Body of pancreas (tissue), 4 donors: ENCODE measurements at regions not wholly inside any gene's neighbourhood (a gene's known extent, or its start where the extent isn't known, plus 50 kb on each side); places are given as distances from the start of the nearest gene placed in this dataset.

Experiments
- POLR2A ChIP-seq, 3 donors: fragments of 450-650 bp; IDR thresholded peaks; one replicate each; pipeline ENCODE4 v1.6.1; 2016; ENCODE audit warnings: antibody characterized with exemption in 3 of 3, mild to moderate bottlenecking in 2 of 3
- TF ChIP-seq, protein P1 (sequence below), 7 experiments: fragments of 450-650 bp in 4 of 7; fragments of 200-600 bp in 3 of 7; sonication (generic) in 3 of 7; IDR thresholded peaks; one replicate each; pipeline ENCODE4 v1.5.1; 2016 to 2019; ENCODE audit warnings: antibody characterized with exemption in 7 of 7

GRCh38 chr4:126702747-126703146 is 930.0 kb upstream of the INTU start:
- TF ChIP-seq, protein P1, sequence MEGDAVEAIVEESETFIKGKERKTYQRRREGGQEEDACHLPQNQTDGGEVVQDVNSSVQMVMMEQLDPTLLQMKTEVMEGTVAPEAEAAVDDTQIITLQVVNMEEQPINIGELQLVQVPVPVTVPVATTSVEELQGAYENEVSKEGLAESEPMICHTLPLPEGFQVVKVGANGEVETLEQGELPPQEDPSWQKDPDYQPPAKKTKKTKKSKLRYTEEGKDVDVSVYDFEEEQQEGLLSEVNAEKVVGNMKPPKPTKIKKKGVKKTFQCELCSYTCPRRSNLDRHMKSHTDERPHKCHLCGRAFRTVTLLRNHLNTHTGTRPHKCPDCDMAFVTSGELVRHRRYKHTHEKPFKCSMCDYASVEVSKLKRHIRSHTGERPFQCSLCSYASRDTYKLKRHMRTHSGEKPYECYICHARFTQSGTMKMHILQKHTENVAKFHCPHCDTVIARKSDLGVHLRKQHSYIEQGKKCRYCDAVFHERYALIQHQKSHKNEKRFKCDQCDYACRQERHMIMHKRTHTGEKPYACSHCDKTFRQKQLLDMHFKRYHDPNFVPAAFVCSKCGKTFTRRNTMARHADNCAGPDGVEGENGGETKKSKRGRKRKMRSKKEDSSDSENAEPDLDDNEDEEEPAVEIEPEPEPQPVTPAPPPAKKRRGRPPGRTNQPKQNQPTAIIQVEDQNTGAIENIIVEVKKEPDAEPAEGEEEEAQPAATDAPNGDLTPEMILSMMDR (IDR thresholded peaks at IDR 0.05), result no peak
- TF ChIP-seq POLR2A (IDR thresholded peaks at IDR 0.05), result no peak
